HEK293 (cell line): ENCODE measurements at regions not wholly inside any gene's neighbourhood (a gene's known extent, or its start where the extent isn't known, plus 50 kb on each side); places are given as distances from the start of the nearest gene placed in this dataset.

Experiments
- KLF9 ChIP-seq: fragments of 450-650 bp; formaldehyde crosslinking; IDR thresholded peaks from 2 replicates; pipeline ENCODE4 v1.5.1; 2016; ENCODE audit warnings: missing biosample characterization, missing genetic modification characterization, low read depth
- ZFP3 ChIP-seq: fragments of 450-650 bp; formaldehyde crosslinking; IDR thresholded peaks from 2 replicates; pipeline ENCODE4 v1.5.1; 2016; ENCODE audit warnings: low read depth, missing biosample characterization, missing genetic modification characterization
- ZNF133 ChIP-seq: fragments of 450-650 bp; formaldehyde crosslinking; IDR thresholded peaks from 2 replicates; pipeline ENCODE4 v1.5.1; 2016; ENCODE audit warnings: missing biosample characterization, missing genetic modification characterization
- ZNF138 ChIP-seq: fragments of 450-650 bp; formaldehyde crosslinking; IDR thresholded peaks from 2 replicates; pipeline ENCODE4 v1.5.1; 2016; ENCODE audit warnings: missing biosample characterization, missing genetic modification characterization, borderline replicate concordance
- ZNF214 ChIP-seq: fragments of 450-650 bp; formaldehyde crosslinking; IDR thresholded peaks from 2 replicates; pipeline ENCODE4 v1.5.1; 2017; ENCODE audit warnings: missing biosample characterization, mild to moderate bottlenecking, missing genetic modification characterization, borderline replicate concordance
- ZNF24 ChIP-seq: fragments of 450-650 bp; formaldehyde crosslinking; IDR thresholded peaks from 2 replicates; pipeline ENCODE4 v1.5.1; 2016; ENCODE audit warnings: missing biosample characterization, missing genetic modification characterization
- ZNF274 ChIP-seq, 2 experiments: fragments of 200-500 bp in 1 of 2; fragments of 450-650 bp in 1 of 2; sonication (Bioruptor generic) in 1 of 2; formaldehyde crosslinking in 1 of 2; IDR thresholded peaks; 2 replicates each; pipeline versions ENCODE4 v1.5.1 to v1.6.1; 2014 to 2016; ENCODE audit warnings: borderline replicate concordance in 1 of 2, inconsistent platforms in 1 of 2, low read length in 1 of 2, missing biosample characterization in 1 of 2, missing genetic modification characterization in 1 of 2
- ZNF398 ChIP-seq: fragments of 450-650 bp; formaldehyde crosslinking; IDR thresholded peaks from 2 replicates; pipeline ENCODE4 v1.5.1; 2017; ENCODE audit warnings: missing biosample characterization, missing genetic modification characterization
- TF ChIP-seq, protein P1 (sequence below): fragments of 450-650 bp; formaldehyde crosslinking; IDR thresholded peaks from 2 replicates; pipeline ENCODE4 v1.5.1; 2016; ENCODE audit warnings: missing biosample characterization, missing genetic modification characterization
- TF ChIP-seq, protein P2 (sequence below): fragments of 450-650 bp; formaldehyde crosslinking; IDR thresholded peaks from 2 replicates; pipeline ENCODE4 v1.5.1; 2016; ENCODE audit warnings: missing biosample characterization, missing genetic modification characterization

GRCh38 chr15:61281328-61281727, 52.2 kb upstream of the RORA start:
- TF ChIP-seq KLF9 (tag by site-specific recombination), result no peak
- TF ChIP-seq, protein P1, sequence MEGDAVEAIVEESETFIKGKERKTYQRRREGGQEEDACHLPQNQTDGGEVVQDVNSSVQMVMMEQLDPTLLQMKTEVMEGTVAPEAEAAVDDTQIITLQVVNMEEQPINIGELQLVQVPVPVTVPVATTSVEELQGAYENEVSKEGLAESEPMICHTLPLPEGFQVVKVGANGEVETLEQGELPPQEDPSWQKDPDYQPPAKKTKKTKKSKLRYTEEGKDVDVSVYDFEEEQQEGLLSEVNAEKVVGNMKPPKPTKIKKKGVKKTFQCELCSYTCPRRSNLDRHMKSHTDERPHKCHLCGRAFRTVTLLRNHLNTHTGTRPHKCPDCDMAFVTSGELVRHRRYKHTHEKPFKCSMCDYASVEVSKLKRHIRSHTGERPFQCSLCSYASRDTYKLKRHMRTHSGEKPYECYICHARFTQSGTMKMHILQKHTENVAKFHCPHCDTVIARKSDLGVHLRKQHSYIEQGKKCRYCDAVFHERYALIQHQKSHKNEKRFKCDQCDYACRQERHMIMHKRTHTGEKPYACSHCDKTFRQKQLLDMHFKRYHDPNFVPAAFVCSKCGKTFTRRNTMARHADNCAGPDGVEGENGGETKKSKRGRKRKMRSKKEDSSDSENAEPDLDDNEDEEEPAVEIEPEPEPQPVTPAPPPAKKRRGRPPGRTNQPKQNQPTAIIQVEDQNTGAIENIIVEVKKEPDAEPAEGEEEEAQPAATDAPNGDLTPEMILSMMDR (tag by site-specific recombination), result no peak
- no peak for TF ChIP-seq ZNF398
- TF ChIP-seq, protein P2, sequence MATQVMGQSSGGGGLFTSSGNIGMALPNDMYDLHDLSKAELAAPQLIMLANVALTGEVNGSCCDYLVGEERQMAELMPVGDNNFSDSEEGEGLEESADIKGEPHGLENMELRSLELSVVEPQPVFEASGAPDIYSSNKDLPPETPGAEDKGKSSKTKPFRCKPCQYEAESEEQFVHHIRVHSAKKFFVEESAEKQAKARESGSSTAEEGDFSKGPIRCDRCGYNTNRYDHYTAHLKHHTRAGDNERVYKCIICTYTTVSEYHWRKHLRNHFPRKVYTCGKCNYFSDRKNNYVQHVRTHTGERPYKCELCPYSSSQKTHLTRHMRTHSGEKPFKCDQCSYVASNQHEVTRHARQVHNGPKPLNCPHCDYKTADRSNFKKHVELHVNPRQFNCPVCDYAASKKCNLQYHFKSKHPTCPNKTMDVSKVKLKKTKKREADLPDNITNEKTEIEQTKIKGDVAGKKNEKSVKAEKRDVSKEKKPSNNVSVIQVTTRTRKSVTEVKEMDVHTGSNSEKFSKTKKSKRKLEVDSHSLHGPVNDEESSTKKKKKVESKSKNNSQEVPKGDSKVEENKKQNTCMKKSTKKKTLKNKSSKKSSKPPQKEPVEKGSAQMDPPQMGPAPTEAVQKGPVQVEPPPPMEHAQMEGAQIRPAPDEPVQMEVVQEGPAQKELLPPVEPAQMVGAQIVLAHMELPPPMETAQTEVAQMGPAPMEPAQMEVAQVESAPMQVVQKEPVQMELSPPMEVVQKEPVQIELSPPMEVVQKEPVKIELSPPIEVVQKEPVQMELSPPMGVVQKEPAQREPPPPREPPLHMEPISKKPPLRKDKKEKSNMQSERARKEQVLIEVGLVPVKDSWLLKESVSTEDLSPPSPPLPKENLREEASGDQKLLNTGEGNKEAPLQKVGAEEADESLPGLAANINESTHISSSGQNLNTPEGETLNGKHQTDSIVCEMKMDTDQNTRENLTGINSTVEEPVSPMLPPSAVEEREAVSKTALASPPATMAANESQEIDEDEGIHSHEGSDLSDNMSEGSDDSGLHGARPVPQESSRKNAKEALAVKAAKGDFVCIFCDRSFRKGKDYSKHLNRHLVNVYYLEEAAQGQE (tag by site-specific recombination), result no peak
- TF ChIP-seq ZFP3 (tag by site-specific recombination), result no peak
- TF ChIP-seq ZNF274 (IDR thresholded peaks at IDR 0.05; ENCODE audit: low read length), result no peak
- no peak for TF ChIP-seq ZNF274 (tag by site-specific recombination; IDR thresholded peaks at IDR 0.05; ENCODE audit: borderline replicate concordance)
- no peak for TF ChIP-seq ZNF133 (tag by site-specific recombination)
- no peak for TF ChIP-seq ZNF214 (tag by site-specific recombination)
- TF ChIP-seq ZNF138 (tag by site-specific recombination), result no peak
- TF ChIP-seq ZNF24 (tag by site-specific recombination), result no peak
